ENCODE measurements at regions not wholly inside any gene's neighbourhood (a gene's known extent, or its start where the extent isn't known, plus 50 kb on each side); places are given as distances from the start of the nearest gene placed in this dataset.

DNA sequence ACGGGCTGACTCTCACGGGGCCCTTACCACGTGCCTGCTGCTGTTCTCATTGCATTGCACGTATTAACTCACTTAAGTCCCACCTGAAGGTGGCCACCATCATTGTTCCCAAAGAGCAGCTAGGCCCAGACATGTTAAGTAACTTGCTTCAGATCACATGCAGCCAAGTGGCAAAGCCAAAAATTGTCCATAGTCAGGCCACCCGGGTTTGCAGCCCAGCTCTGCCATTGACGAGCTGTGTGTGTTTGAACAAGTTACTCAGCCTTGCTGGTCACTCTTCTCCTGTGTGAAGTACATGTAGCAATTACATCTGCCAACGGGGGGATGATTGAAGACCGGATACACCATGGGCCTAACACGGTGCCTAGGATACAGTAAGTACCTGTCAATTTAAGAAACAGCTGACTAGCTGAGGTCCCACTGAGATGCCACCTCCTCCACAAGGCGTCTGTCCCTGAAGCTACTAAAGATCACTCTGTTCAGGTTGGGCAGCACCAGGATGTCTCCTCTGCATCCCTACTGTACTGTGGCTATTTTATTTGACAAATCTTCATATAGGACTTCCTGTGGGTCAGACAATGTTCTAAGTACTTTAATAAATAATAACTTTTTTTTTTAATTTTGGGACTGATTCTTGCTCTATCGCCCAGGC lies 154.2 kb upstream of the MYCN start:
- Mint-ChIP-seq H3K4me3 (no peak overlapping the region), H3K9me3 (peaks cover 6% of the 10 kb centered on the region), H3K27me3 (ENCODE audit: insufficient read depth) (peaks cover 7% of the 10 kb centered on the region), H3K4me1 (ENCODE audit: low read depth) (no peaks in the 10 kb centered on the region), H3K27ac (no peak overlapping the region), H3K36me3 (ENCODE audit: low read depth) (no peaks in the 10 kb centered on the region)
- TF ChIP-seq, protein P1, sequence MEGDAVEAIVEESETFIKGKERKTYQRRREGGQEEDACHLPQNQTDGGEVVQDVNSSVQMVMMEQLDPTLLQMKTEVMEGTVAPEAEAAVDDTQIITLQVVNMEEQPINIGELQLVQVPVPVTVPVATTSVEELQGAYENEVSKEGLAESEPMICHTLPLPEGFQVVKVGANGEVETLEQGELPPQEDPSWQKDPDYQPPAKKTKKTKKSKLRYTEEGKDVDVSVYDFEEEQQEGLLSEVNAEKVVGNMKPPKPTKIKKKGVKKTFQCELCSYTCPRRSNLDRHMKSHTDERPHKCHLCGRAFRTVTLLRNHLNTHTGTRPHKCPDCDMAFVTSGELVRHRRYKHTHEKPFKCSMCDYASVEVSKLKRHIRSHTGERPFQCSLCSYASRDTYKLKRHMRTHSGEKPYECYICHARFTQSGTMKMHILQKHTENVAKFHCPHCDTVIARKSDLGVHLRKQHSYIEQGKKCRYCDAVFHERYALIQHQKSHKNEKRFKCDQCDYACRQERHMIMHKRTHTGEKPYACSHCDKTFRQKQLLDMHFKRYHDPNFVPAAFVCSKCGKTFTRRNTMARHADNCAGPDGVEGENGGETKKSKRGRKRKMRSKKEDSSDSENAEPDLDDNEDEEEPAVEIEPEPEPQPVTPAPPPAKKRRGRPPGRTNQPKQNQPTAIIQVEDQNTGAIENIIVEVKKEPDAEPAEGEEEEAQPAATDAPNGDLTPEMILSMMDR (IDR thresholded peaks at IDR 0.05): no peak
- DNase-seq: no peak

DNA sequence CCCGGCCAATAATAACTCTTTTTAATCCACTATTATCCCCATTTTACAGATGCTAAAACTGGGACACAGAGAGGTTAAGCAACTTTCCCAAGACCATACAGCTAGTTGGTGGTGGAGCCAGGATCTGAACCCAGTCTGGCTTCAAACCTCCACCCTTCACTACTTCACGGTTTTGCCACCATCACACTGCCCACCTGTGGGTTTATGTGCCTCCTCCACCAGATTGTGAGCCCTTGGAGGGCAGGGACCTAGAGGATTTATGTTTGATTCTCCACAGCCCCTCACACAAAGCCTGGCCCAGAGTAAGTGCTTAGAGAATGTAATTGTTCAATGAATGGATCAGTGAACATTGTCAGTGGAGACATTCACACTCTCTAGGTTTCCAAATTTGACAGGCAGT lies 153.4 kb upstream of the MYCN start:
- no peak for DNase-seq
- Mint-ChIP-seq H3K36me3 (ENCODE audit: low read depth) (no peaks in the 10 kb centered on the region), H3K4me3 (no peak overlapping the region), H3K27me3 (ENCODE audit: insufficient read depth) (peaks cover 7% of the 10 kb centered on the region), H3K9me3 (peaks cover 6% of the 10 kb centered on the region), H3K4me1 (ENCODE audit: low read depth) (no peaks in the 10 kb centered on the region), H3K27ac (no peak overlapping the region)
- TF ChIP-seq, protein P1 (IDR thresholded peaks at IDR 0.05): no peak

DNA sequence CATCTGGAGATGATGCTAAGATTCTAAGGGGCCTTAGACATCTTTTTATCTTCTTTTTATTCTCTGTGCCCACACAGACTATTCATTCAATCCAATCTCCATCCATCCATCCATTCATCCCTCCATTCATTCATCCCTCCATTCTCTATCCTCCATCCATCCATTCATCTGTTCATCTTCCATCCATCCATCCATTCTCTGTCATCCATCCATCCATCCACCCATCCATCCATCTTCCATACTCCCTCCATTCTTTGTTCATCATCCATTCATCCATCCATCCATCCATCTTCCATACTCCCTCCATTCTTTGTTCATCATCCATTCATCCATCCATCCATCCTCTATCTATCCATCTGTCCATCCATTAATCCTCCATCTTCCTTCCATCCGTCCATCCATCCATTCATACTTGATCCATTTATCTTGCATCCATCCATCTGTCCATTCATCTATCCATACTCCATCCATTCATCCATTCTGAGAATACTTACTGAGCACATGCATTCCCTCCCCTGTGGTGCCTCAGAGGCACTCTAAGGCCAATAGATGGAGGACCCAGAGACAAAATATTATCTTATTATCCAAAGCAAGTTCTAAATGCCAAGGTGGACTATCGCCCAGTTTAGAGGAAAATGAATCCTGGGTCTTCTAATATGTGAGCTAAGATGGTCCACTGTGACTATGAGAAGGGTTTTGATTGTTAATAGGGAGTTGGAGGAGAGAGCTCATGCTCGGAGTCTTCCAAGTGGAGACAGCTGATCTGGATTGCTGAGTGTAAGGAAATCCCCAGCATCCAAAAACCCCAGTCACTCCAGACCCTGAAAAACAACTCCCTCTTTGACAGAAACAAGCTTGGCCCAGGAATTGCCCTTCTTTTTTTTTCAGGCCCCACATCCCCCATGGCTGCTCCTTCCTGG lies 152.6 kb upstream of the MYCN start:
- no peak overlapping the region for H3K27ac Mint-ChIP-seq
- no peak overlapping the region for H3K4me3 Mint-ChIP-seq
- TF ChIP-seq, protein P1 (IDR thresholded peaks at IDR 0.05): no peak
- no peaks in the 10 kb centered on the region for H3K4me1 Mint-ChIP-seq (ENCODE audit: low read depth)
- peaks cover 6% of the 10 kb centered on the region for H3K9me3 Mint-ChIP-seq
- peaks cover 7% of the 10 kb centered on the region for H3K27me3 Mint-ChIP-seq (ENCODE audit: insufficient read depth)
- H3K36me3 Mint-ChIP-seq (ENCODE audit: low read depth): no peaks in the 10 kb centered on the region
- DNase-seq: no peak

DNA sequence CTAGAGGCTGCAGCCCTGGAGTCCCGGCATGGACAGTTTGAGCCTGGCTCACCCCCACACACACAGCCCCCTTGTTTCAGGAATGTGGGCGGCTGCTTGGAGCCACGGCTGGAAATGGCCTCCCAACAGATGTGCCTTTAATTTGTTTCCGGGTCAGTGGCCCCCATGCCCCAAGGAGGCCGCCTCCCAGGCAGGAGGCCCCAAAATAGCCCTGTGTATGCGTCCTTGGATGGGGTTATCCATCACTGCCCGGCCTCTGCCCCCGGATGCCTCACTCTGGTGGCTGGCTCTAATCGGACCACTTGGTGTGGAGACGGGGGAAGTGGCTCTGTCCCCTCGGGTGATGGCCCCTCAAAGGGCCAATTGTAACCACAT lies 151.9 kb upstream of the MYCN start:
- Mint-ChIP-seq H3K4me3 (no peak overlapping the region), H3K27me3 (ENCODE audit: insufficient read depth) (peaks cover 7% of the 10 kb centered on the region), H3K4me1 (ENCODE audit: low read depth) (no peaks in the 10 kb centered on the region), H3K27ac (no peak overlapping the region), H3K9me3 (peaks cover 6% of the 10 kb centered on the region), H3K36me3 (ENCODE audit: low read depth) (no peaks in the 10 kb centered on the region)
- no peak for DNase-seq
- TF ChIP-seq, protein P1 (IDR thresholded peaks at IDR 0.05): no peak

DNA sequence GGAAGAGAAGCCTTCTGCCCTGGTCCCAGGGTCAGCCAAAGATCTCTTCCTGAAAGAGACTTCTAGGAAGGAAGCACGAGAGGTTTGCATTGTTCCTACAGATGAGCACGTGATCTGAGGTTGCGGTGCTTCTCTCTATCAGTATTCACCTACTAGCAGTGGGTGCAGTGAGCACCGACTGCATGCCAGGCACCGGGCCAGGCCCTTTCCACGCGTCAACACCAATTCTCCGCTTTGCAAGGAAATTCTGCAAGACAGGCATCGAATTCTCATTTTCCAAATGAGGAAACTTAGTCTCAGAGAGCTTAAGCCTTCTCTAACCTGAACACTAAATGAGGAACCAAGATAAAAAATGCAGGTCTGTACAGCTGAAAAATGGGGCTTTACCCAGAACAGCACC lies 151.5 kb upstream of the MYCN start:
- Mint-ChIP-seq H3K27me3 (ENCODE audit: insufficient read depth) (peaks cover 7% of the 10 kb centered on the region), H3K4me1 (ENCODE audit: low read depth) (no peaks in the 10 kb centered on the region), H3K4me3 (no peak overlapping the region), H3K27ac (no peak overlapping the region), H3K9me3 (peaks cover 6% of the 10 kb centered on the region), H3K36me3 (ENCODE audit: low read depth) (no peaks in the 10 kb centered on the region)
- TF ChIP-seq, protein P1 (IDR thresholded peaks at IDR 0.05): no peak
- no peak for DNase-seq
